Lower lobe of right lung (tissue), 2 donors: ENCODE measurements at regions not wholly inside any gene's neighbourhood (a gene's known extent, or its start where the extent isn't known, plus 50 kb on each side); places are given as distances from the start of the nearest gene placed in this dataset.
A peak's percentile ranks its signal among the peaks of the same experiment; 100 is the strongest.

Experiments used
- ATAC-seq, 2 donors: fragments of 200-7000 bp; cut with Tn5 transposase; one replicate each; pipeline ENCODE4 v1.9.1; 2020 to 2022; ENCODE audit warnings: mild to moderate bottlenecking in 2 of 2, moderate library complexity in 2 of 2
- DNase-seq: peaks from one replicate; pipeline ENCODE4 v3.0.0-alpha.2; 2020
- H3K27ac ChIP-seq: fragments of 200-600 bp; one replicate; pipeline ENCODE4 v1.8.0; 2022
- H3K27me3 ChIP-seq: fragments of 200-600 bp; one replicate; pipeline ENCODE4 v1.8.0; 2022; ENCODE audit warnings: low read depth
- H3K36me3 ChIP-seq: fragments of 200-600 bp; one replicate; pipeline ENCODE4 v1.8.0; 2022; ENCODE audit warnings: mild to moderate bottlenecking
- H3K4me1 ChIP-seq: fragments of 200-600 bp; one replicate; pipeline ENCODE4 v1.8.0; 2022
- H3K4me3 ChIP-seq: fragments of 200-600 bp; one replicate; pipeline ENCODE4 v1.8.0; 2022; ENCODE audit warnings: mild to moderate bottlenecking
- H3K9me3 ChIP-seq: fragments of 200-600 bp; one replicate; pipeline ENCODE4 v1.8.0; 2022
- intact Hi-C: fragments of 100-400 bp; cut with DNase I; formaldehyde crosslinking; loops from one replicate; pipeline ENCODE4 v1.11.0; 2022
- TF ChIP-seq, protein P1 (sequence below): fragments of 200-600 bp; IDR thresholded peaks from one replicate; pipeline ENCODE4 v1.8.0; 2022; ENCODE audit warnings: antibody characterized with exemption, mild to moderate bottlenecking
- donor health status: DM: no; HTN: yes; CAD: no; lungs with severe emphysema.

DNA sequence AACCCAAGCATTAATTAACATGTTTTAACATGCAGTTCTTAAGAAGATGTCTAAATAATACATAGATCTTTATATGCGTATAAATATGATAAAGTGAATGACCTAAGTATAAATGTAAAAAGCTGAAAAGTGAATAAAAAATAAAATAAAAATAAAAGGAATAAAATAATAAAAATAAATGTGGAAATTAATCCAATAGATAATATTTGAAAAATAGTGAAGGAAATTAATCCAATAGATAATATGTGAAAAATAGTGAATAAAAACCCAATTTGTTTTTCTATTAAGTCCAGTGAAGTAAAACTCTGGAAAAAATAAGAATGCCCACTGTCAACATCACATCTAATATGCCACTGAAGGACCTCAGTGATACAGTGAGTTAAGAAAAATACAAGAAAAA is 180.6 kb upstream of the SLC27A6 start:
- TF ChIP-seq, protein P1, sequence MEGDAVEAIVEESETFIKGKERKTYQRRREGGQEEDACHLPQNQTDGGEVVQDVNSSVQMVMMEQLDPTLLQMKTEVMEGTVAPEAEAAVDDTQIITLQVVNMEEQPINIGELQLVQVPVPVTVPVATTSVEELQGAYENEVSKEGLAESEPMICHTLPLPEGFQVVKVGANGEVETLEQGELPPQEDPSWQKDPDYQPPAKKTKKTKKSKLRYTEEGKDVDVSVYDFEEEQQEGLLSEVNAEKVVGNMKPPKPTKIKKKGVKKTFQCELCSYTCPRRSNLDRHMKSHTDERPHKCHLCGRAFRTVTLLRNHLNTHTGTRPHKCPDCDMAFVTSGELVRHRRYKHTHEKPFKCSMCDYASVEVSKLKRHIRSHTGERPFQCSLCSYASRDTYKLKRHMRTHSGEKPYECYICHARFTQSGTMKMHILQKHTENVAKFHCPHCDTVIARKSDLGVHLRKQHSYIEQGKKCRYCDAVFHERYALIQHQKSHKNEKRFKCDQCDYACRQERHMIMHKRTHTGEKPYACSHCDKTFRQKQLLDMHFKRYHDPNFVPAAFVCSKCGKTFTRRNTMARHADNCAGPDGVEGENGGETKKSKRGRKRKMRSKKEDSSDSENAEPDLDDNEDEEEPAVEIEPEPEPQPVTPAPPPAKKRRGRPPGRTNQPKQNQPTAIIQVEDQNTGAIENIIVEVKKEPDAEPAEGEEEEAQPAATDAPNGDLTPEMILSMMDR, result no peak

DNA sequence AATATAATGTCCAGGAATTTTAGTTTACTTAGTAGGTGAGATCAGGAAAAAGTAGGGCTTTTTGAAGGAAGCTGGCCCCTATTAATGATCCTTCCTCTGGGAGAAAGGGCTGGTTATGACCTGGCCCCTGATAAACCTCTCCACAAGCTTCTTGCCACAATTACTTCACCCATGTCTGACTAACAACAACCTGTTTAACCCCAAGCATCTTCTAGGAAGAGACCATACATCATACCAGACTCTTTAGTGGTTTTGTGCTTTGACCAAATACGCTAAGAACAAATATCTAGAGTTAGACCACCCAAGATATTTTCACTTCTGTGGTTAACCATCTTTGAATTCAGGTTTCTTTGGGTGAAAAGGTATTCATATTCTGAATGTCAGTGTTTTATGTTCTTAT is 174.0 kb upstream of the SLC27A6 start:
- intact Hi-C loops, result no loop called here
- Histone ChIP-seq H3K4me3 (no peak overlapping the region), H3K27me3 (no peaks in the 10 kb centered on the region), H3K4me1 (no peaks in the 10 kb centered on the region), H3K27ac (no peak overlapping the region), H3K9me3 (no peaks in the 10 kb centered on the region), H3K36me3 (no peaks in the 10 kb centered on the region)
- DNase-seq (no peak), ATAC-seq (no peak)
- TF ChIP-seq, protein P1, result no peak

More for the DNA sequence above, 180.6 kb upstream of the SLC27A6 start:
- Histone ChIP-seq H3K4me3 (no peak overlapping the region), H3K9me3 (no peaks in the 10 kb centered on the region), H3K27ac (no peak overlapping the region), H3K27me3 (no peaks in the 10 kb centered on the region), H3K36me3 (no peaks in the 10 kb centered on the region), H3K4me1 (no peaks in the 10 kb centered on the region)
- DNase-seq (no peak), ATAC-seq (no peak)
- intact Hi-C loops, result no loop called here

DNA sequence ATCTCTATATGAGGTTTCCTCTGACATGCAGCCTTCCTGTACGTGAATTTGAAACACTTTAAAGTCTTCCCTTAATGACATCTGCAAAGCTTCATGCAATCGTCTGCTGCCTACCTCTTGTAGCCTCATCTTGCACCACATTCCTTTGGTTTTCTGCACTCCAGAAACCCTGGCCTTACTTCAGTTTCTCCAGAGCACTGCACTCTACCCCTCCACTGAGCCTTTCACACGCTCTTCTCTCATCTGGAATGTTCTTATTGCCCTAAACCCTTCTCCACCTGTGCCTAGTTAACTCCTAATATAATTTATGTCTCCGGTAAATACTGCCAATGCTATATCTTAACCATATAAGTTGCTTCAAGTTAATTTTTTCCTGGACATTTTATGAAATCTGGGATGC is 168.8 kb upstream of the SLC27A6 start:
- H3K4me3 ChIP-seq, result no peak overlapping the region
- H3K9me3 ChIP-seq, result no peaks in the 10 kb centered on the region
- no peaks in the 10 kb centered on the region for H3K36me3 ChIP-seq
- TF ChIP-seq, protein P1, result no peak
- ATAC-seq (no peak), DNase-seq (no peak)
- H3K27ac ChIP-seq, result no peak overlapping the region
- intact Hi-C loops, result no loop called here
- no peaks in the 10 kb centered on the region for H3K4me1 ChIP-seq
- H3K27me3 ChIP-seq, result no peaks in the 10 kb centered on the region

DNA sequence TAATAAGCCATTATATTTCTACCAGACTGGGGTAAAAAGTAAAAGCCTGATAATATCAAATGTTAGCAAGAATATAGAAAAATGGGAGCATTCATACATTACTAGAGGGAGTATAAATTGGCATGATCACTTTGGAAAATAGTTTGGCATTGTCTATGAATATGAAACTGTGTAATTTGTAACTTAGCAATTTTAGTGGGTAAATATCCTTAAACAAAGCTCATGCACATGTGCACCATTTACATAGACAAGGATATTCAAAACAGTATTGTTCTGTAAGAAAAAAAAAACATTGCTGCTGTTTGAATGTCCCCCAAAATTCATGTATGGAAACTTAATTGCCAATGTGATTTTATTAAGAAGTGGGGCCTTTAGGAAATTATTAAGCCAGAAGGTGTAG is 166.4 kb upstream of the SLC27A6 start:
- no peaks in the 10 kb centered on the region for H3K27me3 ChIP-seq
- H3K4me3 ChIP-seq, result no peak overlapping the region
- no peaks in the 10 kb centered on the region for H3K9me3 ChIP-seq
- H3K27ac ChIP-seq, result no peak overlapping the region
- TF ChIP-seq, protein P1, result no peak
- ATAC-seq (no peak), DNase-seq (no peak)
- H3K4me1 ChIP-seq, result no peaks in the 10 kb centered on the region
- intact Hi-C loops, result no loop called here
- H3K36me3 ChIP-seq, result no peaks in the 10 kb centered on the region

DNA sequence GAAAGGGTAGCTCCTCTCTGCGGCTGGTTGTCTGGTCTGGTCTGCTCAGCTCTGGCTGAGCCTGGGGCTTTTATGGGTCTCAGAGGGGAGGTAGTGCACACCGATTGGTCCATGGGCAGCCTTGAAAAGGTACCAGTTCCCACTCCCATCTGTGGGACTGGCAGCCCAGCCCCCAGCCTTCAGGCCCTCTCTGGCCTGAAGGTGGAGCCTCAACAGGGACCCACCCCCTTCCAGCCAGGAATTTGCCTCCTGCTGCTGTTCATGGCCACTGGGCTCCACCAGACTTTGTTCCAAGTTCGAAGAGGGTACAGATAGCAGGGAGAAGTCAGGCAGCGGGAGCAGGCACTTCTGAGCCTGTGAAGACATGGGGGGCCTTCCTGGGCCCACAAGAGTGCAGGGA is 165.3 kb upstream of the SLC27A6 start:
- Histone ChIP-seq H3K9me3 (no peaks in the 10 kb centered on the region), H3K36me3 (no peaks in the 10 kb centered on the region), H3K4me1 (no peaks in the 10 kb centered on the region), H3K27ac (no peak overlapping the region), H3K27me3 (no peaks in the 10 kb centered on the region), H3K4me3 (no peak overlapping the region)
- intact Hi-C loops, result no loop called here
- TF ChIP-seq, protein P1, result no peak
- DNase-seq (no peak), ATAC-seq (no peak)

DNA sequence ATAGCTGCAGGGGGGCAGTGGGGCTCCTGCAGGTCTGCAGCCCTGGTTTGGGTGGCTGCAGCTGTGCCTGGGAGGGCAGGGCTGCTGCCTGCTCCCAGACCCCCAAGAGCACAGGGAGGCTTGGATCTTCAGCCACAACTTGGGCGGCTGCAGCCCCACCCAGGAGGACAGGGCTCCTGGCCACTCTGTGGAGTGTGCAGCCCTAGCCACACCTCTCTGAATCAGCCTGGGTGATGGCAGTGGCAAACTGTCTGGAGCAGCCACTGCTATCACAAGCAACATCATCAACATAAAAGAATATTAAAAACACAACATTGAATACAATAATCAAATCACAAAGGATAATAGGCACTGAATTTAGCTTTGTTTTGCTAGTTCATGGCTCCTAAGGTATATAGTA is 164.9 kb upstream of the SLC27A6 start:
- H3K4me3 ChIP-seq, result no peak overlapping the region
- H3K27me3 ChIP-seq, result no peaks in the 10 kb centered on the region
- ATAC-seq (peak in 1 of 2 donors; percentile 30), DNase-seq (no peak)
- H3K36me3 ChIP-seq, result no peaks in the 10 kb centered on the region
- no peaks in the 10 kb centered on the region for H3K4me1 ChIP-seq
- H3K27ac ChIP-seq, result no peak overlapping the region
- TF ChIP-seq, protein P1, result no peak
- intact Hi-C loops, result no loop called here
- H3K9me3 ChIP-seq, result no peaks in the 10 kb centered on the region
